ENCODE measurements at regions not wholly inside any gene's neighbourhood (a gene's known extent, or its start where the extent isn't known, plus 50 kb on each side); places are given as distances from the start of the nearest gene placed in this dataset.

DNA sequence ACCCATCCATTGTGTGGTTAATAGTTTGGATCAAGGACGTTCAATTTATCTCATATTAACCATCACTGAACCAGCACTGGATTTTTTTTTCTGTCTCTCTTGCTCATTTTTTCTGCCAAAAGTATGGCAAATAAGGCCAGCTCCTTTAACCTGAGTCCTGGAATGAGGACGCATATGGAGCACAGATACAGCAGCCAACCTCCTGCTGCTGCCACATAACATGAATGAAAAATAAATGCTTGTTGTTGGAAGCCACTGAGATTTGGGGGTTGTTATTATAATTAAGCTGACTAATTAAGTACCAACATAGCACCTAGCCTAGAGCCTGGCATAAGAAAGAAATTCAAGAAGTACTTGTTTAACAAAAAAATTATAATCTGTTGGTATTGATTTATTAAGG is 335.3 kb upstream of the DUSP10 start:
- Histone ChIP-seq H3K4me3 (no peak overlapping the region), H3K9me3 (no peaks in the 10 kb centered on the region), H3K27me3 (no peaks in the 10 kb centered on the region), H3K4me1 (no peaks in the 10 kb centered on the region), H3K27ac (no peak overlapping the region), H3K36me3 (no peaks in the 10 kb centered on the region)
- DNase-seq (no peak), ATAC-seq (ENCODE audit: low FRiP score in 2 of 2) (no peak)
- TF ChIP-seq POLR2A (IDR thresholded peaks at IDR 0.05) = no peak
- TF ChIP-seq EP300 (IDR thresholded peaks at IDR 0.05) = no peak
- no peak for TF ChIP-seq POLR2AphosphoS5 (IDR thresholded peaks at IDR 0.05)
- TF ChIP-seq CTCF (IDR thresholded peaks at IDR 0.05) = no peak
- WGBS, 2 donors = 83 to 86% methylated on average over 2 of the region's 2 CpGs

DNA sequence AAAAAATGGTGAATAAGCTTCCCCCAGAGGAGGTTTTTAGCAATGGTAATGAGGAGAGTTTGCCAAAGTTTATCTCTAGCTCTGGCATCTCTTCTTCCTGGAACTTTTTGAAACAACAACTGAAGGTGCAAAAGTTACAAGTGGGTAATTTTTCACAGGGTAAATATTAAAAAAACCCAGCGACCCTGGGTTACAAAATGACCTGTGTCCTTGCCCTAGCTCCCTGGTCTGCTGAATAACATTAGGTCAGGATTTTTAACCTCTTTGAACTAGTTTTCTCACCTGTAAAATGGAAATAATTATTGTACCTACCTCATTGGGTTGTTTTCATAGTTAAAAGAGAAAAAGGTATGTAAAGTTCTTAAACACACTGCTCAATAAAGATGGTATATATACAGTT is 332.4 kb upstream of the DUSP10 start:
- TF ChIP-seq POLR2AphosphoS5 (IDR thresholded peaks at IDR 0.05) = no peak
- TF ChIP-seq CTCF (IDR thresholded peaks at IDR 0.05) = no peak
- TF ChIP-seq EP300 (IDR thresholded peaks at IDR 0.05) = no peak
- TF ChIP-seq POLR2A (IDR thresholded peaks at IDR 0.05) = no peak
- DNase-seq (no peak), ATAC-seq (ENCODE audit: low FRiP score in 2 of 2) (no peak)
- Histone ChIP-seq H3K4me1 (peaks cover 0 to 4% (median 1%) of the 10 kb centered on the region in 4 donors), H3K27me3 (no peaks in the 10 kb centered on the region), H3K36me3 (no peaks in the 10 kb centered on the region), H3K9me3 (no peaks in the 10 kb centered on the region), H3K4me3 (no peak overlapping the region), H3K27ac (no peak overlapping the region)
- 57 to 63% methylated on average over 1 of the region's 1 CpG for WGBS, 2 donors

DNA sequence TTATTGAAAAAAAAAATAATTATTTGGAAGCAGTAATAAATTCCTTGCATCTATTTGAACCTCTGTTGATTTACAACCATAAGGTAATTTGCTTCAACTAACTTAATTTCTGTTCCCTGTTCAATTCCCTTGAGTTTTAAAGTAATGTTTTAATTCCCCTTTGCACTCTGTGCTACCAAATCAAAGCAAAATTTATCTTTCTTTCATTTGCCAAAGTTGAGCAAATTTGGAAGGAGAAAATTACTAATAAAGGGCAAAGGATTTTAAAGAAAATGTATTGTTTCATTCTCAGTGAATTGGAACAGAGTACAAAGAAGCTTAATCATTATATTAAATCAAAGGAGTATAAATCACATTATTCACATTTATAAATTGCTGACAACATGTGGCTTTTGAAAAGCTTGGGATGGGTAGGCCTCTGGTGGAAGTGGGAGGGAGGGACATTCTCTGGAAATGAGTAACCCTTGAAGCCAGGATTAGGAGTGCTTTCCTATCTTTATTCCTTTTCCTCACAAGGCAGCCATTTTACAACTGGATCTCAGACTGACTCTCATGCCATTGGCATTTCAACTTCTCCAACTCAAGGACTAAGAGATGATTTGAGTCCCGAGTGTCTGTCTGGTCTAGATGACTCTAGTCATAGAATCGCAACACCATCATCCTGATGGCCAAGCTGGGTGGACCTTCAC is 331.6 kb upstream of the DUSP10 start:
- ATAC-seq (ENCODE audit: low FRiP score in 2 of 2) (peak in 1 of 2 donors; percentile 82), DNase-seq (no peak)
- no peak overlapping the region for H3K4me3 ChIP-seq
- no peak overlapping the region for H3K27ac ChIP-seq
- no peak for TF ChIP-seq EP300 (IDR thresholded peaks at IDR 0.05)
- TF ChIP-seq POLR2A (IDR thresholded peaks at IDR 0.05) = no peak
- TF ChIP-seq POLR2AphosphoS5 (IDR thresholded peaks at IDR 0.05) = no peak
- TF ChIP-seq CTCF (IDR thresholded peaks at IDR 0.05) = no peak
- H3K4me1 ChIP-seq = peaks cover 0 to 4% (median 1%) of the 10 kb centered on the region in 4 donors
- H3K27me3 ChIP-seq = no peaks in the 10 kb centered on the region
- WGBS, 2 donors = 92 to 93% methylated on average over 2 of the region's 2 CpGs
- no peaks in the 10 kb centered on the region for H3K36me3 ChIP-seq
- no peaks in the 10 kb centered on the region for H3K9me3 ChIP-seq

- no peak overlapping the region for H3K27ac ChIP-seq
- no peaks in the 10 kb centered on the region for H3K36me3 ChIP-seq
- no peaks in the 10 kb centered on the region for H3K9me3 ChIP-seq
- no peak overlapping the region for H3K4me3 ChIP-seq
- 39 to 47% methylated on average over 5 of the region's 5 CpGs for WGBS, 2 donors
- peak in 1 of 2 donors; percentile 28 for DNase-seq
- H3K4me1 ChIP-seq = peaks cover 0 to 4% (median 1%) of the 10 kb centered on the region in 4 donors
- TF ChIP-seq EP300 (IDR thresholded peaks at IDR 0.05) (no peak), POLR2A (IDR thresholded peaks at IDR 0.05) (no peak), CTCF (IDR thresholded peaks at IDR 0.05) (no peak), POLR2AphosphoS5 (IDR thresholded peaks at IDR 0.05) (no peak)
- ATAC-seq (ENCODE audit: low FRiP score in 2 of 2) = peak in 1 of 2 donors; percentile 27
- no peaks in the 10 kb centered on the region for H3K27me3 ChIP-seq
Observed at GRCh38 chr1:222071387-222071786, 329.5 kb upstream of the DUSP10 start.

GRCh38 chr1:222068937-222069336 is 327.0 kb upstream of the DUSP10 start:
- ATAC-seq (ENCODE audit: low FRiP score in 2 of 2) = no peak
- no peak overlapping the region for H3K4me3 ChIP-seq
- TF ChIP-seq EP300 (IDR thresholded peaks at IDR 0.05) (no peak), POLR2A (IDR thresholded peaks at IDR 0.05) (no peak), POLR2AphosphoS5 (IDR thresholded peaks at IDR 0.05) (no peak), CTCF (IDR thresholded peaks at IDR 0.05) (no peak)

More at GRCh38 chr1:222068937-222069336, 327.0 kb upstream of the DUSP10 start:
- Histone ChIP-seq H3K4me1 (peaks cover 0 to 4% (median 1%) of the 10 kb centered on the region in 4 donors), H3K9me3 (peaks cover 0 to 10% (median 3%) of the 10 kb centered on the region in 4 donors), H3K36me3 (no peaks in the 10 kb centered on the region), H3K27me3 (no peaks in the 10 kb centered on the region), H3K27ac (no peak overlapping the region)
- no peak for DNase-seq
